GM19455 (cell line): ENCODE measurements at regions not wholly inside any gene's neighbourhood (a gene's known extent, or its start where the extent isn't known, plus 50 kb on each side); places are given as distances from the start of the nearest gene placed in this dataset.

Experiments
- ATAC-seq: cut with Tn5 transposase; IDR thresholded peaks from one replicate; pipeline ENCODE4 v1.9.1; 2021; ENCODE audit not compliant: unreplicated experiment

GRCh38 chr5:98415663-98416062 lies 357.8 kb upstream of the RGMB start:
- no peak for ATAC-seq

DNA sequence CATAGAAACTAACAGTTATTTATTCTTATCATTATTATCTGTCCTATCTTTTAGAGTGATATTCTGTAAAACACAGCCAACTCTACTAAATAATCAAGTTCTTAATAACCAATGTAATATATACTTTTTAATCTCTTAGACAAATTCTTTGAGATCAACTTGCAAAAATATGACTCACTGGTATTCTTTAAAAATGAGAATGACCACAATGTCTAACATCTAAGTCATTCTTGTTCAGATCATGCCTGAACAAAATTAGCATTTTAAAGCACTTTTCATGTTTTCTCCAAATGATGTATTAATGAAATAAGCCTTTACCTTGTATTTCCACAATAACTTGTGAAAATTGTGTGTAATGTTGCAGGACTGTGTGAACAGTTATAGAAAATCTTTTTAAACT lies 356.9 kb upstream of the RGMB start:
- ATAC-seq: no peak

DNA sequence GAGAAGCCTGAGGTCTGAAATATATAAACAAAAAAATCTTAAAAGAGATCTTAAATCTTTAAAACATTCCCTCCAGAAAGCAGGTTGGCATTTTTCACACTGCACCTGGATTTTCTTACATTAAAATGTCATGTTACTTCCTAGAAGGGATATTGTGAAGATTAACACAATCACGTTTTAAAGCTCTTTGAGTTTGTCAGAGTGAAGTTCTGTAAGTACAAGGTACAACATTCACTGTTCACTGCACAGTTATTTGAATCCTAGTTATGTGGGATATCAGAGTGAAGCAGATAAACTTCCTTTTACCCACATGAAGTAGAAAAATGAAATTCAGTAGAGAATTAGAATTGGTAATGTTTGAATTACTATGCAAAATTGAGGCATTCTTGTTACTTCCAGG lies 353.6 kb upstream of the RGMB start:
- ATAC-seq: no peak

- no peak for ATAC-seq
Observed at GRCh38 chr5:98424681-98425450, 348.6 kb upstream of the RGMB start.

GRCh38 chr5:98425640-98426039 lies 347.8 kb upstream of the RGMB start:
- no peak for ATAC-seq

GRCh38 chr5:98428806-98429205 lies 344.7 kb upstream of the RGMB start:
- no peak for ATAC-seq

DNA sequence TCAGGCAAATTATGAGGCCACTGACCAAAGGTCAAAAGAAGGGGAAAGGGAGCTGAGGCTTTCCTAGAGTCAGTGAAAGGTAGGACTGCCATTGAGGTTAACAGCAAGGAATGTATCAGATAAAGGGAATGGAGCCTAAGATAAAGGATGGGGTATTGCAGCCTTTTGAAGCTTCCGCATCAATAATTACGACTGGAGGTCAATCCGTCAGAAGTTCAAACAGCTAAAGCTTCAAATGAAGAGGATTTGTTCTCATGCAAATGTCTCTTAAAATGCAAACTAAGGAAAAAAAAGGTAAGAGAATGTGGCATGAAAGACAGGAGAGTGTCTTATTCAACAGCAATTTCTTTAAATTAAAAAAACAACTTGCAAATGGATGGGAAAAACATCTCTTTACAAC lies 341.1 kb upstream of the RGMB start:
- no peak for ATAC-seq

DNA sequence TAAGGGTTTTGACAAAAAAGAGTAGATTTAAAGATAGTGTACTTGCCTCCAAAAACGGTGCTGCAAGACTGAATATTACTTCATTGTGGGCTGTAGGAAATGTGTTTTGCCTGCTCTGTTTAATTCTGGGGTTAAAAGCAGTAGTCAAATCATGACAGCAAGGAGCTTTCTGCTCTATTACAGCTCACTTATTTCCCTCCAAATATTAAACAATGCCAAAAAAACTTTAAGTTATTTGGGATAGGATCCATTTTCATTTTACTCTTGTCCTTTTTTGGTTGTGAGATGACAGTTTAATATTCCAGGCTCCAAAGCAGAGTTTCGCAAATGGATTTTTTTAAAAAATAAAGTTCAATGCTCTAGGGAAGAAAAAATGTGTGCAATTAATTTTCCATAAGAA lies 340.4 kb upstream of the RGMB start:
- ATAC-seq: no peak

- no peak for ATAC-seq
Observed at GRCh38 chr5:98433673-98434072, 339.8 kb upstream of the RGMB start.

DNA sequence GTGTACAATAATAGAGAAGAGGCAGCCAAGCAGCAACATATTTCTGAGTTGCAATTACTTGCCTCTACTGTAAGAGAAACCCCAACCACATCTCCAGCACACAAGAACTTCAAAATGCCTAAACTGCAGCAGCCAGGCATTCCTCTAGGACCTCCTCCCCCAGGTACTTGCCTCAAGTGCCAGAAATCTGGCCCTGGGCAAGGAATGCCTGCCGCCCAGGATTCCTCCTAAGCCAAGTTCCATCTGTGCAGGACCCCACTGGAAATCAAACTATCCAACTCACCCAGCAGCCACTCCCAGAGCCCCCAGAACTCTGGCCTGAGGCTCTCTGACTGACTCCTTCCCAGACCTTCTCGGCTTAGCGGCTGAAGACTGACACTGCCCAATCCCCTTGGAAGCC lies 336.8 kb upstream of the RGMB start:
- ATAC-seq: no peak

GRCh38 chr5:98442448-98442847 lies 331.0 kb upstream of the RGMB start:
- no peak for ATAC-seq

DNA sequence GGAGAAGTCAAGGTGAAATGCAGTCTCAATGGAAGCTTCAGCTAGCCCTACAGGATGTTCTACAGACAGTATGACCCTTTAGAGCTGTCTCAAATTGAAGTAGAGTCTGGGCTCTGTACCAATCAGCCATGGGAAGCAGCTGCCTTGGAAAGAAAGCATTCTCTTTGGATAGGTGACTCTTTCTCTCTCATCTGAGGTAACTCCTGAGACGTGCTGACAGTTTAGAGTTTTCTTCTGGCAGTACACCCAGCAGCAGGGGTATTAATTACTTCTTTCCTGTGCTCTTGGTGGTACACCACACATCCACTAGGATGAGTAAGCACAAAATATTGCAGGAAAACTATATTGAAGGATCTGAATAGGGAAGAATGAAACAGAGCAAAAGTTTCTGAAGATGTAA lies 329.6 kb upstream of the RGMB start:
- ATAC-seq: no peak

DNA sequence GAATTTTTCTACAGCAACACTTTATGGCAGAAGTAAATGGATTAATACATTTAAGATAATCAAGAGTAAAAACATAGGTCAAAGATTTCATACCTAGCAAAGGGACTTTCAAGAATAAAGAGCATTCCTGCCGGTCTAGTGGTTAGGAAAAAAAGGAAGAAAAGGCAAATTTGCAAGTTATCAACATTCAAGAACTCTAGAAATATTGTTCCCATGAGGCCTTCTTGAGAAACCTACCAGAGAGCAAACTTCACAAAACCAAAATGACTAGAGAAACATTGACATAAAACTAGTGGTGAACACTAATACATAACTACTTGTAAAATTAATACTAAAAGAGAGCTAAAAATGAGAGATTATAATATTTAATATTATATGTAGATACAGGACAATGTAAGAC lies 320.2 kb upstream of the RGMB start:
- ATAC-seq: no peak

- ATAC-seq: no peak
Observed at GRCh38 chr5:98454407-98454806, 319.1 kb upstream of the RGMB start.

DNA sequence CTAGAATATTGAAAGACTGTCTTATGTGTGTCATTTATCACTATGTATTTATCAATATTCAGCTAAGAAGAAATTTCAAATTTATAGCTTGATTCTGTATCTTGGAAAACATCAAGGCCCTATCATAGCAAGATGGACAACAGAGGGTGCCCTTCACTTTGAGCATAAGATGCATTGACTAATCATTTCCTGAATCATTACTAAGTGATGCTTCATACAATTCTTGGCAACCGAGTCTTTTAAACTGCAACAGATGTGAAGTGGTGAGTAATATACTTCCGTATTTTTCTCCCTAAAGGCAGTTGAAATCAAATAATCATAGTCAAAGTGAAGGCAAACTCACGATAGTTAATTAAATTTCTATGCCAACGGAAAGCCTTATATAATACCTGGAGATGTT lies 318.6 kb upstream of the RGMB start:
- ATAC-seq: no peak

GRCh38 chr5:98455665-98456064 lies 317.8 kb upstream of the RGMB start:
- no peak for ATAC-seq

DNA sequence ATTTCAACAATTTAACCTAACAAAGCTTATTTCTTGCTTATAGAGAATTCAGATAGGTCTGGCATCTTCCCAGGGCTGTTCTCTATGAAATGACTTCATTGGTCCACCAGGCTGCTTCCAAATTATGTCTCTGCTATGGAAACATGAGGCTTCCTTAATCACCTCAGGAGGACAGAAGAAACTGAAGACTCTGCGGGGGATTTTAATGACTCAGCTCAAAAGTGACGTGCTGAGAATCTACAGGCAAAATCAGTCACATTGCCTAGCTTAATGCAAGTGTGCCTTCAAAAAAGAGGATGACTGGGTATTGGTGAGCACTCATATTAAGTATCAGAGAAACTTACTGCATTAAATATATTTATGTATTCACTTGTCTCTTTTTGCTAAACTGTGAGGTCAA lies 315.5 kb upstream of the RGMB start:
- ATAC-seq: no peak

DNA sequence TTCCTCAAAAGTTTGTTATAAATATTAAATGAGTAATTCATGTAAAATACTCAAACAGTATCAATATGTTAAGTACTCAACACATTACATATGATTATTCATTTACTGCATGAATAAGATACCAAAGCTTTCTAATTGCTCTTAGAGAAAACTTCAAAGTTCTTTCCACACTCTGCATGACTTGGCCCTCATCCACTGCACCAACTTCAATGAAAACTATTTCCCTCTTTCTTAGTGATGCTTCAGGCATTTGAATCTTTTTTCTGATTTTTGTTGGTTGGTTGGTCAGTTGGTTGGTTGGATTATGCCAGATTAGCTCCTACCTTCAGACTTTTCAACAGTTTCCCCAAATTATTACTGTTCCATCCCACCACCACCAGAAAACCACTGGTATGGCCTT lies 314.7 kb upstream of the RGMB start:
- no peak for ATAC-seq

GRCh38 chr5:98460536-98460935 lies 312.9 kb upstream of the RGMB start:
- ATAC-seq: no peak

GRCh38 chr5:98461485-98461884 lies 312.0 kb upstream of the RGMB start:
- ATAC-seq: no peak

- ATAC-seq: no peak
Observed at GRCh38 chr5:98463222-98463621, 310.2 kb upstream of the RGMB start.

DNA sequence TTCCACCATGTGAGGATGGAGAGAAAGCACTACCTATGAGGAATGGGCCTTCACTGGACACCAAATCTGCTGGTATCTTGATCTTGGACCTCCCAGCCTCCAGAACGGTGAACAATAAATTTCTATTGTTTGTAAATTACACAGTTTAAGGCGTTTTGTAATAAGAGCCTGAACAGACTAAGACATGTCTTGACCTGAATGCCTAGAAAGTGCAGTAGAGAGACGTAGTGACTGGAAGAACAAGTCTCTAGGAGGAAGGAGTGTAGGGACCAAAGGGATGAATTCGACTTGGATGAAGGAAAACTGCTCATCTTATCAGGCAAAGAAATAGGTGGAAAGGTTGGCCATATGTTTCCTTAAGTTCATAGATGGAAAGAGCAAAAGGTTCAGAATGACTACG lies 309.8 kb upstream of the RGMB start:
- no peak for ATAC-seq

DNA sequence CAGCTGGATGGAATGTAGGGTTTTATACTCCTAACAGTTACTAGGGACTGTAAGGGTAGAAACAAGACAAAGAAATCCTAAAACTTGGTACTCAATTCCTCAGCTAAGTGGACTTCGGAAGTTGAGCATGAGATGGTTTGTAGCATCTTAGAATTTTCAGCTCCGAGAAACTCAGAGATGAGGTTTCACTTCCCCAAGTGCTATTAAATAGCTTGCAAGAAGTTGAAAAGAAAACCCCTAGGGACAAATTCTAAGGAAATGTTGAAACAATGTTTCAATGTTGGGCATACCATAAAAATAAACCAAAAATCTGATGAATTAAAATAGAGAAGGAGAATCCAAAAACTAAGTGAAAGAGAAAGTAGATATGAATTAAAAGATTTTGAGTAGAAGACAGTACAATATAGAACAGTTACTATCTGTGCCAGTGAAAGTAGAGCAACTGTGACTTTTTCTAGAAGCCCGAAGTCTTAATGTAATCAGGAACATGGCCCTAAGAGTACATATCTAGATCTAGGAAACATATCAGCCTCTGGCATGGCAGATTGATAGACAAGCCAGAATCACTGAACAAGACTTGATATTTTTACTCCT lies 308.6 kb upstream of the RGMB start:
- ATAC-seq: no peak
